ENCODE measurements at regions not wholly inside any gene's neighbourhood (a gene's known extent, or its start where the extent isn't known, plus 50 kb on each side); places are given as distances from the start of the nearest gene placed in this dataset.

GRCh38 chr2:23138701-23139100 lies 246.3 kb upstream of the KLHL29 start:
- TF ChIP-seq CTCF (IDR thresholded peaks at IDR 0.05 in 4 of 5, conservative IDR thresholded peaks at IDR 0.05 in 1 of 5) (no peak), POLR2A (IDR thresholded peaks at IDR 0.05) (no peak)

Data from gastrocnemius medialis (tissue), 4 donors.